ENCODE measurements at regions not wholly inside any gene's neighbourhood (a gene's known extent, or its start where the extent isn't known, plus 50 kb on each side); places are given as distances from the start of the nearest gene placed in this dataset.

- DNase-seq: no peak
- Histone ChIP-seq H3K36me3 (replicated peaks) (no peaks in the 10 kb centered on the region), H3K27ac (no peak overlapping the region), H3K4me3 (ENCODE audit: low read depth, low read length) (no peak overlapping the region), H3K27me3 (replicated peaks) (no peaks in the 10 kb centered on the region)
- TF ChIP-seq CTCF (IDR thresholded peaks at IDR 0.05; ENCODE audit: low read depth, low read length, missing control alignments): no peak
- in situ Hi-C loops (cut with HindIII; ENCODE audit: low pct_ligation_motif_present, low sequenced_read_pairs): no loop called here
Observed at GRCh38 chr5:155773680-155774079, 553.3 kb upstream of the SGCD start.

GRCh38 chr5:155780260-155780659 lies 546.7 kb upstream of the SGCD start:
- in situ Hi-C loops (cut with HindIII; ENCODE audit: low pct_ligation_motif_present, low sequenced_read_pairs): no loop called here
- no peaks in the 10 kb centered on the region for H3K27me3 ChIP-seq (replicated peaks)
- no peak overlapping the region for H3K4me3 ChIP-seq (ENCODE audit: low read depth, low read length)
- TF ChIP-seq CTCF (IDR thresholded peaks at IDR 0.05; ENCODE audit: low read depth, low read length, missing control alignments): no peak
- no peaks in the 10 kb centered on the region for H3K36me3 ChIP-seq (replicated peaks)
- no peak for DNase-seq
- H3K27ac ChIP-seq: no peak overlapping the region

GRCh38 chr5:155783246-155783645 lies 543.7 kb upstream of the SGCD start:
- TF ChIP-seq CTCF (IDR thresholded peaks at IDR 0.05; ENCODE audit: low read depth, low read length, missing control alignments): no peak
- in situ Hi-C loops (cut with HindIII; ENCODE audit: low pct_ligation_motif_present, low sequenced_read_pairs): no loop called here
- Histone ChIP-seq H3K27me3 (replicated peaks) (no peaks in the 10 kb centered on the region), H3K27ac (no peak overlapping the region), H3K36me3 (replicated peaks) (no peaks in the 10 kb centered on the region), H3K4me3 (ENCODE audit: low read depth, low read length) (no peak overlapping the region)
- DNase-seq: no peak

- in situ Hi-C loops (cut with HindIII; ENCODE audit: low pct_ligation_motif_present, low sequenced_read_pairs): no loop called here
- no peak overlapping the region for H3K27ac ChIP-seq
- no peaks in the 10 kb centered on the region for H3K27me3 ChIP-seq (replicated peaks)
- TF ChIP-seq CTCF (IDR thresholded peaks at IDR 0.05; ENCODE audit: low read depth, low read length, missing control alignments): no peak
- no peaks in the 10 kb centered on the region for H3K36me3 ChIP-seq (replicated peaks)
- no peak for DNase-seq
- no peak overlapping the region for H3K4me3 ChIP-seq (ENCODE audit: low read depth, low read length)
Observed at GRCh38 chr5:155783791-155784190, 543.2 kb upstream of the SGCD start.

- TF ChIP-seq CTCF (IDR thresholded peaks at IDR 0.05; ENCODE audit: low read depth, low read length, missing control alignments): no peak
- no peak overlapping the region for H3K4me3 ChIP-seq (ENCODE audit: low read depth, low read length)
- no peaks in the 10 kb centered on the region for H3K36me3 ChIP-seq (replicated peaks)
- H3K27me3 ChIP-seq (replicated peaks): no peaks in the 10 kb centered on the region
- in situ Hi-C loops (cut with HindIII; ENCODE audit: low pct_ligation_motif_present, low sequenced_read_pairs): no loop called here
- DNase-seq: no peak
- H3K27ac ChIP-seq: no peak overlapping the region
Observed at GRCh38 chr5:155786108-155786507, 540.9 kb upstream of the SGCD start.

- no peak overlapping the region for H3K27ac ChIP-seq
- no peaks in the 10 kb centered on the region for H3K36me3 ChIP-seq (replicated peaks)
- DNase-seq: no peak
- in situ Hi-C loops (cut with HindIII; ENCODE audit: low pct_ligation_motif_present, low sequenced_read_pairs): no loop called here
- no peak for TF ChIP-seq CTCF (IDR thresholded peaks at IDR 0.05; ENCODE audit: low read depth, low read length, missing control alignments)
- no peak overlapping the region for H3K4me3 ChIP-seq (ENCODE audit: low read depth, low read length)
- H3K27me3 ChIP-seq (replicated peaks): no peaks in the 10 kb centered on the region
Observed at GRCh38 chr5:155792873-155793272, 534.1 kb upstream of the SGCD start.
